ENCODE measurements at regions not wholly inside any gene's neighbourhood (a gene's known extent, or its start where the extent isn't known, plus 50 kb on each side); places are given as distances from the start of the nearest gene placed in this dataset.
"Not testable (repeated sequence)": the region's sequence is repeated elsewhere in the genome, so short reads cannot be mapped to it uniquely, and the experiment has no call there.

DNA sequence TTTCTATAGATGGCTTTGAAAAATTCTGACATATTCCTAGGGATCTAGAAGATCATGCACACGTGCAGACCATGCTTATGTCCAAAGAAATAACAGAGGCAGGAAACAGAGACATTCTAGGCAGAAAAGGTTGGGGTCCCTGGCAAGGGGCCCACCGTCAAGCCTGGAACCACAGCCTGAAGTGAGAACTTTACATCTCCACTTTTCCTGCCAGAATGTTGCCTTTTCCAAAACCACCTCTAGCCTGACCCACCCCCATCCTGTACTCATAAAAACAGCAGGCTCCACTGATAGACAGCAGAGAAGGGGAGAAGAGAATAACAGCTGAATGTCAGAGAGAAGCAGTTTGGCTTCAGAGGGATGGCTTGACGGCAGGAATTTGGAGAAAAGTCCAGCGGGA lies 257.3 kb upstream of the NT5E start:
- DNase-seq (ENCODE audit: low spot score), result no peak

DNA sequence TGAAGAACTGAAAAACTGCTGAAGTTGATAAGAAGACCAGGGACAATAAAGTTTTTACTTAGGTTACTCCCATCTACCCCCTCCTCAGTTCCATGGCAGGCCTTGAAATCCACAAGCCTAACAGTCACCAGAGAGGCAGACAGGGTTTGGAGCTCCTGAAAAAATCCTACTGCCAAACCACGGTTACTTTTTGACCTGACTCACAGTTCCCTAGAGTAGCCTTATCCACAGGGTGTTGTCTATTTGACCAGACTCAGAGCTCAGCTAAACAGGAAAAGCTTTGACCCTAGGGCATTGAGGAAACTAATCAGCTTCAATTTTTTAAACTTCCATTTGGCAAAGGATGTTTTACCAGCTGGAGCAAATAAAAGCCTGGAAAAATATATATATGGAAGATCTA lies 257.7 kb upstream of the NT5E start:
- DNase-seq (ENCODE audit: low spot score), result no peak

DNA sequence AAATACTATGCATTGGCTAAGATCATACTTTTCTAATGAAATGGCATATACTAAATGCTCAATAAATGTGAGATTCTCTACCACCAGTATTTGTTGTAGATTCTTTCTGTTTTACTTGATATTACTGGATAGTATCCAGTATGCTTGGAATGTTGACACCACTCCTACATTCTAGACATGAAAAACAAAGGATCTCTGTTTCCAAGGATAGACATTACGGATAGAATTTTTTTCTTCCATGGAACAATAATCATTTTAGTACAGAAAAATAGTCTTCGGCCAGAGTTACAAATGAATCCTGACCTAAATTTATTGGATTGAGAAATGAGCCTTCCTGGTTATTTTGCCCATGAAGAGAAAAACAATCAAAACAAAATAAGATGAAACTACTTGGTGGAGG lies 258.2 kb upstream of the NT5E start:
- DNase-seq (ENCODE audit: low spot score), result no peak

DNA sequence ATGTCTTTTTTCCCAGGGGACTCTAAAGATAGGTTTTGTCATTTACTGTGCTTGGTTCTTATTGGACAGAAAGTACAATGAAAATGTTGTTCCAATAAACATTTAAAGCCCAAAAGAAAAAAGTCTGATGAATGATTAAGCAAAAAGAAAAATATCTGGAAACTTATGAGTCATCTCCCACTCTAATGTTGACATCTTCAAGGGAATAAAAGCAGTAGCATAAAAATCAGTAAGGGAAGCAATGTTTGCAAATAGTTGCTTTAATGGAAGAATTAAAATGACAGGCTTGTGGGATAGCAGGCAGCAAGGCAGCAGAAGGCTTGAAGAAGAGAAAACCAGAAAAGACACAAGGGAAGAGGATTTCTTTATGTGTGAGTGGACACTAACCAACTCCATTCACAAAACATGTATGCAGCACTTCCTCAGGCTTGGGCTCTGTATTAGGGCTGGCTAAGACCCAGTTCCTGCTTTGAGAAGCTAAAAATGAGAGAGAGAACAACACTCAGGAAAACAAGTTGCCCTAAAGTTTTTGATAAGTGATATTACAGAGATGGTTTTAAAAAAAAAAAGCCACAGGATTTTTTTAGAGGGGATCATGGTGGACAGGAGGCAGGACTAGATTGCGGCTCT lies 263.2 kb upstream of the NT5E start:
- no peak for DNase-seq (ENCODE audit: low spot score)

DNA sequence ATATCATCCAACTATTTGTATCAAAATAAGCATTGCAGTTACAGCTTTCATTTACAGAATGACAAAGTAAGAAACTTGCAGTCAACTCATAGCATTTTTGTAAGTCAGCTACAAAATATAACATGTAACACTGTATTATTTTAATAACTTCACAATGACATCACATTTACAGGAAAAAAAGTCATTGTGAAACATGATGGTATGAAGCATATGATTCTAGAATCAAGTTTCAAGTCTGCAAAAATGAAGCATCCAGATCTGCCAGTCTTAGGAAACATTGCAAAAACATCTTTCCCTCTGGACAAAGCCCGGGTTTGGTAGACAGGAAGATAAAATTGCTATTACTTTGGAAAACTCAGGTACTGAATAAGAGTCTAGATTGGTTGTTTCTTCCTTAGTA lies 263.9 kb upstream of the NT5E start:
- DNase-seq (ENCODE audit: low spot score), result no peak

DNA sequence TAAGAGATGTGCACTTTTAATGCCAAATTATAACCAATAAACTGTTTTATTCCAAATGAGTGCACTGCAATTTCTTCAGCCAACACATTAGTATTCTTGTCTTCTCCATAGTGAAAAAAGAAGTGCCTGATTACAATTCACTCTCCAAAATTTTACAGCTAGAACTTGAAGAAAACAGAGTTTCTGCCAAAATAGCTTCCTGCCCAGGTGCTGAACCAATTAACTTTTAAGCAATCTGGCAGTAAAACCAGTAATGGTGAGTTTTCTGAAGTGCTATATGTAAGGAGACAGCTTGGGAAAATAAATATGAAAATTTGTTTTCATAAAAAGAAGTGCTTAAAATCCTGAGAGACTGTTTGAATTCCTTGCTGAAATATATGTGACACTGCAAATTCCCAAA lies 266.0 kb upstream of the NT5E start:
- no peak for DNase-seq (ENCODE audit: low spot score)

DNA sequence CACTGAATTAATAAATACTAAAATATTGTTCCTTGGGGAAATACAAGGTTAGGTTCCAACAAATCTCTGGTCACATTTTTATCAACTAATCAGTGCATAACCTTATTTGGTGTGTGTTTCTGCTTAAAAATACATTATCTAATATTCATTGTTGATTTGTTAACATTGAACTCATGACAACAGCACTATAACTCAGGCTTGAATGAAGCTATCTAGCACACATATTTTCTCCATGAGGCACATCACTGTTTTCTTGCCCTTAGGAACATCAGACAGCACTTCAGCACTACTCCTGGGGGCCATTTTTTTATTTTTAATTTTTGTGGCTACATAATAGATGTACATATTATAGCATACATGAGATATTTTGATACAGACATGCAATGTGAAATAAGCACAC lies 277.2 kb upstream of the NT5E start:
- no peak for DNase-seq (ENCODE audit: low spot score)

DNA sequence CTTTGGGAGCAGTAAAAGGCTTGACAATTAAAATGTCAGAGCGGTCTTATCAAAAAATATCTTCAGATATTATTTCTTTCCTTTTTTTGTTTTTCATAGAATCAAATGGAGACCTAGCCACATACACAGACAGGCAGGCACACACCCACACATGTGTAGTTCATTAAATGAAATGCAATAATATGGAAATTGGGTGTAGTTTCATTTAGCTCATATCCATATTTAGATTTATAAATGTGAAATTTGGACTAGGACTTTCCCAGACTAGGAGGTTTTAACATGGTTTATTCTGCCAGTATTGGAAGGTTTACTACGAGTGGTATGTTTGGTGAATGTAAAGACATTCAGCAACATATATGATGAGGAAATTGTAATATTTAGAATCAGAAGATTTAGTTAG lies 277.7 kb upstream of the NT5E start:
- no peak for DNase-seq (ENCODE audit: low spot score)

DNA sequence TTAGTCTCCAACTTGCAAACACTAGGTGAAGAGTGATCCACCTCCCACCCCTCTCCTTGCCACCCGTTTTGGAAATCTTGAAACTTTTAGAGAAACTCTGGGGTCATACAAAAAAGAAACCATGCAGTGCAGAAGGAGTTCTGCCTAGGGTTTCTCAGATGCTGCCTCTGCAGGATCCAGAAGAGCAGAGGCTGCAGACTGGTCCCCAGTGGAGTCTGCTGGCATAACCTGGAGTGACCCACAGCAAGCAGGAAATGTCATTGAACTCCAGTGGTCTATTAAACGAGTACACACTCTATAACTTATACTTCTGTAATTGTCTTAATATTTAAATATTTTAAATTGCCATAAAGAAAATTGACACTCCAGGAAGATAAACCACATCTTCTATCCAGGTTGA lies 280.7 kb upstream of the NT5E start:
- no peak for DNase-seq (ENCODE audit: low spot score)

DNA sequence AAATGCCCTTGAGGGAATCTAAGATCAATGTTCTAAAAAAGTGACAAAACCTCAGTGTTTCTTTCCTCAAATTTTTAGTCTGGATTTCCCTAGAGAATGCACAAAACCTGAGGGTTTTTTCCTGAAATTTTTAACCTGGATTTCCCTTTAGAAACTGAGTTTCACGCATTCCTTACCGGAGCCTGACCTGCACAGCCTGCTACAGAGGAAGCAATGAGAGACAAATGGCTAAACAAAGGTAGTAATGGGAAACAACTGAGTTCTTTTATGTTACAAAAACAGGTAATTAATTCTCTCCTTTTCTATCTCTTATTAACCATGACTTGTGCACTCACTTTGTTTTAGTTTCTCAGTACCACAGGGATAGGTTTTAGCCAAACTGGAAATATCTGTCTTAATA lies 281.7 kb upstream of the NT5E start:
- no peak for DNase-seq (ENCODE audit: low spot score)

DNA sequence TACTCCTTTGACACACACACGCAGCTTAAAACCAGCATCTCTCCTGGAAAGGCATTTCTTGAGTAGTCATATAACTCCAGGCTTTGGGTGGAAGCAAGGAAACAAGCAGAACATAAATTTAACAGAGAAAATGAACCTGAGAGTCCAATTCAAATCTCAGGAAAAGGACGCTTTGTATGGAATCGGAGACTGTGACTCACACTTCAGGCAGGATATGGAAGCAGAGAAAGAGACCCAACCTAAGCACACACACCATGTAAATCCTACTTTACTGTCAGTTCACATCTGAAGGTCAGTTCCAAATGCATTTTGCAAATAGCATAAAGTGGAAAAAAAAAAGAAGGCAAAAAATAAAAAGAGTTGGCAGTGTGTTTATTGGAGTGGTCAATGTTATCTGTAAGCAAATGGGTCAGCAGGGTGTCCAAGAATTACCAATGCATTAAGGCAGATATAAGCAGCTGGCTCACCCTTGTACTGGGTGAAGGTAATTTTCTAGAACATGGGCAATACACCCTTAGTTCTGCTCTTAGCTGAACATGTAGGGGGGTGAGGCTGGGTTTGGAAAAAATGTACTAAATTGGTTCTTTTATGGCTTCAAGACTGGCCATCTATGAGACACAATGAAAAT lies 283.7 kb upstream of the NT5E start:
- DNase-seq (ENCODE audit: low spot score), result no peak

DNA sequence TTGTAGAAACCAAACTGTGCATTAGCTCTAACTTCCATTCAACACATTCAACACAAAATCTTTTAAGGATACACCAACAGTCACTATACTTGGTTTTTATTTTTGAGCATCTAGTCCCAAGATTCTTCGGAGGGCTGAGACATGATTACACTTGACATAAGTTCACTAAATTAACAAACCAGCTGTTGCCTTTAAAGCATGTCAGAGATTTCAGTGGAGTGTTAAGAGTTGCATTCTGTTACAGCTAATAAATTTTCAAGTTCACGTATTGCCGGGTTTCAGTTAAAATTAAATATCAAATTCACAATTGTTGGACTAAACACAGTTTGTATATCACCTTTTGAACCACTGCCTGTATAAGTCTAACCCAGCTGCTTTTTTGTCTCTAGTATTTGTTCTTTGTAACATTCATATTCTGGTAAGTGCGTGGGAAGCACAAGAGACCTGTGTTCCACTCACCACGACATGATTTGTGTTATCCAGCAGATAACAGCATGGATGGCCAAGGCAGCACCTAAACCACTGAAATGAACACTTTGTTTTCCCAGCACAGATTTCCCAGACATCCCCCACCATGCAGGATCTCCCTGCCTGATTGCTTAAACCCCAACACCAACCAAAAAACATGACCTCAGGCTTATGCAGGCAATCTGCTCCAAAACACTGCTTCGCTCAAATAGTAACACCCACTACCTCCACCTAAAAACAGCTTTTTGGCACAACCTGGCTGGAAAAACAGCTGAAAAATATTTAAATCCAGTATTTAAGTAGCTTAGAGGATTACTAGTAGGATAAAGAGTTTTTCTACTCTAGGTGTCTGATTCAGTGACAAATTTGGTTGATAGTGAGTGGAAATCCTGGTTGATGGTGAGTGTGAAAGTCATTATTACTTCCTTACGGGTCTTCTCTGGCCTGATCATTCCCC lies 286.5 kb upstream of the NT5E start:
- no peak for DNase-seq (ENCODE audit: low spot score)

DNA sequence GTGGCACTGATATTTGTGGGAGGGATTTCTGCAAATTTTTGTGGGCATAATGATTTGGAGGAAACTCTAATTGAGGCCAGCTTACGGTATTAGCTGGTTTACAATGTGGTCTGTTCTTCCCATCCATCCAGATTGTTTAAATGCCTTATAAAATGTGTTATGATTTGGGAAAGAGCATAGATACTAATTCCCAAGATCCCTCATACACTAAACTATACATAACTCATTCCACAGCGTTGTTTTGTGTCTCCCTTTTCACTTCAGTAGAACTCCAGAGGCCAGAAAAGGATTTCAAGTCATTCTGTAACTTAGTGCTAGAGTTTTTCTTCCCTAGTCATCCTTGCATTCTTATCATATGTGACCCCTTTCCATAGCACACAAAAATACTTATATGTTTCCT lies 292.6 kb upstream of the NT5E start:
- no peak for DNase-seq (ENCODE audit: low spot score)

DNA sequence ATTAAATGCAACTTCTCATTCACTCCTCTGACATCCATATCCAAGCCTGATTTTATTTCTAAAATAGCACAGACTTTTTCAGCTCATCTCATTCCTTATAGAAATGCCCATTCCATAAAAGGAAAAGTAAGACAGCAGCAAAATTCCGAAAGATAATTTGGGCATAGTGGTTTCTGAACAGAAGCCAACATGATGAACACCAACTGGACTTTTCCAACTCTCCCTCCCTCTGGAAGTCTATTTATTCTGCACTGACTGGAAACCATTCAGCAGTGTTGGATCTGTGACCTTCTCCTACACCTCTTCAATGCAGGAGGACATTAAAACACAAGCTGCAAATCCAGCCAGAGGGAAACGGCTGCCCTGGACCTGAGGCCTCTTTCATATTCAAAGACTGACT lies 306.2 kb upstream of the NT5E start:
- DNase-seq (ENCODE audit: low spot score), result no peak

DNA sequence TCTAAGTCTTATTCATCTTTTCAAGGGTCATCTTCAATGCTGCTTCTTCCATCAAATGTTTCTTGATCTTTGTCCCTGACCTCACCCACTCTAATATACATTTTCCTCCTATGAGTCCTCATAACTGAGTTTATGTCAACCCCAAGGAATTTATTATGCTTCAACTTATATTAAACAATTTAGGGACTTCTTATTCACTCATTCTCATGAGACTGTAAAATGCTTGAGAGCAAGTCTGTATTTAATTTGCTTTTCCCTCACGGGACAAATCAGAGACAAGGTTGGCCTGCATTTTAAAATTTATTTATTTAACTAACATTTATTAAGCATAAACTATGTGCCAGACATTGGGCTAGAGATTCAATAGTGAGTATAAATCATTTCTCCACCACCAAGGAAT lies 312.0 kb upstream of the NT5E start:
- DNase-seq (ENCODE audit: low spot score), result no peak

DNA sequence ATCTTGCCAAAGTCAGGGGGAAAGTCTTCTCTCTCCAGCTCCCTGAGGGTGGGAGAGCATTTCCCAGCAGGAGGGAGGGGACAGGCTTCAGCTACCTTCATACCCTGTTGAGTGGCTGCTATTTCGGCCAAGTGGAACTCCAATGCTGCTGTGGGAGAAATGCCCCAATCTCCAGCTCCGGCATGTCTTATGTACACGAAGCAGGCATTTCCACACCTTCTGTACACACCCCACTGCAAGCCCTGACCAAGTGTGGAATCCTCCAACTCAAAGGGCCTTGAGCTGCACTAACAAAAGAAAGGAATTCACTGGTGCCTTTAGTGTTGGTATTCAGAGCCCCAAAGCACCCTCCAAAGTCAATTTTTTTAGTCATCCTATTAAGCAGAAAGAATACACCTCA lies 313.6 kb upstream of the NT5E start:
- no peak for DNase-seq (ENCODE audit: low spot score)

DNA sequence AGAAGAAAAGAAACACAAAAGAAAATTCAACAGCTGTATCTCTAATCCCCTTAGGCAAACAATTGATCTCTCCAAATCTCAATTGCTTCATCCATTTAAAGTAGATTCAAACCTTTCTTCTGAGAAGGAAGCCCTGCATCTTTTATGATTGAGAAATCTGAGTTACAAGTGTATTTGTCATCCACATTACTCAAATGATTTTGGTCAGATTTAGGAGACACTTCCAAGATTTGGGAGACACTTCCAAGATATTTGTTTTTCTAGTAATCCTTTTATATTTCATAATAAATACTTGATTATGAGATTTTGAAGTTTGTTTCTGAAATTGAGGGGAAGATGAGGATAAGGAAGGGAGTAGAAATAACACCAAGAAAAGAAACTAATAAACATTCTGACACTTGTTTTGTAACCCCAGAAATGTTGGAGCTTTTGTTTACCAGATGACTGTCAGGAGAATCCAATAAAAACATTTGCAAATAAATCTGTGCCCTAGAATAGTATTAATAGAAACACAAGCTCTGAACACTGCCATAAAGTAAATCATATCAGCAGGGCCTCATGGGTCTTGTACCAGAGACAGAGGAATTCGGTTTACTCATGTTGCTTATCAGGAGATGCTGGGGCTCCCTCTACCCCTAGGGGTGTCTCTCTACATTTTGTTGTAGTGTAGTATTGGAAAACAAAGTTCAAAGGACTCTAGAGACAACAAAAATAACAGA lies 314.3 kb upstream of the NT5E start:
- DNase-seq (ENCODE audit: low spot score), result no peak

DNA sequence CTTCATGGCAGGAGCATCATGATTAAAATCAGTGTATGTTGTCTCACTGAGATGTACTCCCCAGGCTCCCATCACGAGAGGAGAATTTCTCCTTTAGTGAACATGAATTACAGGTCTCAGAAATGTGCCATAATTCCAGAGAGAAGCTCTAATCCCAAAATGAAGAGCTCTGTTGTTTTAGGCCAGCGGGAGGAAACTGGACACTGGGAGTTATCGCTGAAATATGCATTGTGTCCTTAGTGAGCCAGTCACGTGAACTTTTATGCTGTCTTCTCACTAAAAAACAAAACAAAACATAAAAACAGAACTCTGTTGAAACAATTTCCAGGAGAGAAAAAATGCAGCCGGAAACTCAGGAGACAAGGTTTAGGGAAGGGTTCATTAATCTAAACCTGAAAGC lies 315.7 kb upstream of the NT5E start:
- DNase-seq (ENCODE audit: low spot score), result no peak

DNA sequence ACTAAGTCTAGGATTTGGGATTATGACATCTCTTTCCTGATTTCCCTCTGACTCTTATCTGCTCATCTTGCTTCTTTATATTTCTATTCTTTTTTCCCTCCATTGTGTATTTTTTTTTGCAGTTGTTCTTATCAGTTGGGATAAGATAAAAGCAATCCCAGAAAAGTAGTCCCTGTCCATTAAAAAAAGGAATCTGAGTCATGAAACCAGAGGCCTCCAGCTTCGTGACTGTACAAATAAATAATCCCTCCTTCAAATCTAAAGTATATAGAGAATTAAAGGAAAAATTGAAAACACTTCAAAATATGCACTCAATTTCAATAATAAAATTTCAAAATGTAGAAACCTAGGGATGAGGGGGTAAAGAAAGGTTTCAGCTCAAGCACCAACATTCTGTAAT lies 317.8 kb upstream of the NT5E start:
- no peak for DNase-seq (ENCODE audit: low spot score)

DNA sequence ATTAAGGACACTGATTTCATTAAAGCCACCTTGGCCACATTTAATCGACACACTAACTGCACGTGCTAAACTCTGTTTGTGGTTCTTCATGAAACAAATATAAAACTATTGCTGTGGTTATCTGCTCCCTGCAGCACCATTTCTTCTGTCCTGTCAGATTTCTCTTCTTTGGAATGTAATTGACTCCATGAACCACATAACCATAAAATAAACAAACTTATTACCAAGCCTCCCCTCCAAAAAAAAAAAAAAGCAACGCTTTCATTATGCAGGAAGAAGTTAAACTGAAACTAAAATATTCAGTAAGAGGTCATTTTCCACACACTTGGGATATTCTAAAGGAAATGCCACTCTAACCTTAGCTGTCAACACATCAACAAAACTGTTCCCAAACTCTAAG lies 319.1 kb upstream of the NT5E start:
- DNase-seq (ENCODE audit: low spot score), result no peak

DNA sequence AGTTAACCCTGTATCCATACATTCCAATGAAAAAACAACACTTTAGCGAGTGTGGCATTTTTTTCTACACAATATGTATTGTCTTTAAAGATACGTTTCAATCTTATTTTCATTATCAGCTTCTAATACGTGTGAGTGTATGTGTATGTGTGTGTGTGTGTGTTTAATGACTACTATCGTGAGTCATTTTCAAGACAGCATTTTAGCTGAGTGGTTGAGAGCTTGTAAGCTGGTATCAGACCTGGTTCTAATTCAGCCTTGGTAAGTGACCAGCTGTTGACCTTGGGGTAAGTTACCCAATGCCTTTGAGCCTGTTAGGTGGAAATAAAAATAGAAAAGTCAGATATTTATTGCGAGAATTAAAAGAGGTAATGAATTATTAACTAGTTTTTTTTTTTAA lies 320.0 kb upstream of the NT5E start:
- no peak for DNase-seq (ENCODE audit: low spot score)

DNA sequence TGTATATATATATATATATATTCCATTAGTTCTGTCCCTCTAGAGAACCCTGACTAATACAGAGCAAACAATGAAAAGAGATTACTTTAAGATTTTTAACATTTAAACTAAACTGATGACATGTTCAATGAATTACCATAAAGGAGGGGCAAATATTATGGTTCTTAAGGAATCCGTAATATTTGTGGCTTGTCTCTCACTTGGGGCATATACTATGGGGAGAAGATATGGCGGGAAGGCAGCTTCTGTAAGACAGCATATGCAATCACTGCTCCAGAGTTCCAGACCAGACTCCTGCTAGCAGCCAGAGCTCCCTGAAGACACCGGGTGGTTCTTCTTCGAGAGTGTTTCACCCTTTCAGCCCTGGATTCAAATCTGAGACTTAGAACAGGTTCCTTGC lies 321.1 kb upstream of the NT5E start:
- DNase-seq (ENCODE audit: low spot score), result no peak

DNA sequence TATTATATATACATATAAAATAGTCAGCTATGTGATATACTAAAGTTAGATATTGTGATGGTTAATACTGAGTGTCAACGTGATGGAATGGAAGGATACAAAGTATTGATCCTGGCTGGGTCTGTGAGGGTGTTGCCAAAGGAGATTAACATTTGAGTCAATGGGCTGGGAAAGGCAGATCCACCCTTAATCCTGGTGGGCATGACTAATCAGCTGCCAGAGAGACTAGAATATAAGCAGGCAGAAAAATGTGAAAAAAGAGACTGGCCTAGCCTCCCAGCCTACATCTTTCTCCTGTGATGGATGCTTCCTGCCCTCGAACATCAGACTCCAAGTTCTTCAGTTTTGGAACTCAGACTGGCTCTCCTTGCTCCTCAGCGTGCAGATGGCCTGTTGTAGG lies 321.6 kb upstream of the NT5E start:
- DNase-seq (ENCODE audit: low spot score), result not testable (repeated sequence)

Data from germinal center (tissue), 1 donor.